SK-N-SH (cell line): ENCODE measurements at regions not wholly inside any gene's neighbourhood (a gene's known extent, or its start where the extent isn't known, plus 50 kb on each side); places are given as distances from the start of the nearest gene placed in this dataset.

Experiments
- CTCF ChIA-PET: fragments of 300-600, 350-600 bp; formaldehyde crosslinking; extraction: SDS; loops from one replicate; lab custom pipeline; 2021; lab: Yijun Ruan, JAX
- POLR2A ChIA-PET: fragments of 350-600 bp; sonication (Branson Sonifier 250); formaldehyde crosslinking; extraction: SDS; loops from one replicate; lab custom pipeline; 2020; ENCODE audit warnings: antibody characterized with exemption, inconsistent platforms; lab: Yijun Ruan, JAX
- DNase-seq: peaks from one replicate; pipeline ENCODE4 v3.0.0; 2012
- H2AFZ ChIP-seq: fragments of 200-600 bp; sonication (generic); 2 replicates; pipeline ENCODE4 v1.8.1; 2016; ENCODE audit warnings: antibody characterized with exemption, mild to moderate bottlenecking, low read depth
- H3F3A ChIP-seq: fragments of 200-600 bp; sonication (generic); replicated peaks from 2 replicates; pipeline ENCODE3; 2016; ENCODE audit warnings: antibody characterized with exemption, mild to moderate bottlenecking; ENCODE audit not compliant: insufficient read depth
- H3K27ac ChIP-seq, 2 experiments: fragments of 200-500 bp in 1 of 2; fragments of 200-600 bp in 1 of 2; sonication (Bioruptor generic) in 1 of 2; sonication (generic), shearing (Covaris generic) in 1 of 2; 2 replicates each; pipeline versions ENCODE4 v1.5.1 to v1.6.1; 2014 to 2016; ENCODE audit warnings: low read depth in 2 of 2, inconsistent platforms in 1 of 2, low read length in 1 of 2, mild to moderate bottlenecking in 1 of 2, mixed read lengths in 1 of 2
- H3K27me3 ChIP-seq: fragments of 200-600 bp; sonication (generic), shearing (Covaris generic); 2 replicates; pipeline ENCODE4 v1.6.1; 2016; ENCODE audit warnings: mixed run types; ENCODE audit not compliant: insufficient read depth
- H3K36me3 ChIP-seq, 2 experiments: fragments of 200-500 bp in 1 of 2; fragments of 200-600 bp in 1 of 2; sonication (Bioruptor generic) in 1 of 2; sonication (generic) in 1 of 2; replicated peaks in 1 of 2; 2 replicates each; pipeline versions ENCODE3 to v1.5.1; 2014 to 2016; ENCODE audit warnings: low read length in 1 of 2, mild to moderate bottlenecking in 1 of 2; ENCODE audit not compliant: insufficient read depth in 2 of 2, control insufficient read depth in 1 of 2
- H3K4me1 ChIP-seq, 2 experiments: fragments of 200-500 bp in 1 of 2; fragments of 200-600 bp in 1 of 2; sonication (Bioruptor generic) in 1 of 2; sonication (generic), shearing (Covaris generic) in 1 of 2; 2 replicates each; pipeline versions ENCODE4 v1.5.1 to v1.6.1; 2014 to 2016; ENCODE audit warnings: low read depth in 1 of 2, low read length in 1 of 2, mixed run types in 1 of 2; ENCODE audit not compliant: insufficient read depth in 2 of 2, control insufficient read depth in 1 of 2
- H3K4me2 ChIP-seq: fragments of 200-600 bp; sonication (generic), shearing (Covaris generic); 2 replicates; pipeline ENCODE4 v1.6.1; 2017; ENCODE audit warnings: mixed run types
- H3K4me3 ChIP-seq, 2 experiments: fragments of 200-500 bp in 1 of 2; fragments of 200-600 bp in 1 of 2; sonication (Bioruptor generic) in 1 of 2; sonication (generic), shearing (Covaris generic) in 1 of 2; 2 replicates each; pipeline versions ENCODE4 v1.5.1 to v1.8.1; 2014 to 2016; ENCODE audit warnings: low read depth in 2 of 2, inconsistent platforms in 1 of 2, low read length in 1 of 2, mild to moderate bottlenecking in 1 of 2, mixed read lengths in 1 of 2, moderate library complexity in 1 of 2
- H3K79me2 ChIP-seq: fragments of 200-600 bp; sonication (generic); 2 replicates; pipeline ENCODE4 v1.8.1; 2017; ENCODE audit warnings: mild to moderate bottlenecking; ENCODE audit not compliant: insufficient read depth
- H3K9ac ChIP-seq: fragments of 200-600 bp; sonication (generic); 2 replicates; pipeline ENCODE4 v1.6.1; 2017; ENCODE audit warnings: mixed run types
- H3K9me2 ChIP-seq: fragments of 200-600 bp; sonication (generic); 2 replicates; pipeline ENCODE4 v1.6.1; 2017; ENCODE audit warnings: mixed run types
- H3K9me3 ChIP-seq: fragments of 200-600 bp; sonication (generic); 2 replicates; pipeline ENCODE4 v1.6.1; 2017; ENCODE audit warnings: mixed run types, mild to moderate bottlenecking, moderate library complexity
- H4K20me1 ChIP-seq: fragments of 200-600 bp; sonication (generic); 2 replicates; pipeline ENCODE4 v1.6.1; 2017; ENCODE audit warnings: mild to moderate bottlenecking, mixed run types; ENCODE audit not compliant: insufficient read depth
- CHD2 ChIP-seq: fragments of 150-350 bp; IDR thresholded peaks from 2 replicates; pipeline ENCODE4 v1.6.1; 2018; ENCODE audit warnings: low read length; ENCODE audit not compliant: partially characterized antibody
- EP300 ChIP-seq, 2 experiments: IDR thresholded peaks; 2 replicates each; pipeline versions ENCODE4 v1.4.0 to v1.6.1; 2012; ENCODE audit warnings: borderline replicate concordance in 1 of 2, low read depth in 1 of 2, low read length in 1 of 2
- FOSL2 ChIP-seq: IDR thresholded peaks from 2 replicates; pipeline ENCODE4 v1.4.0; 2012; ENCODE audit warnings: low read depth, mild to moderate bottlenecking, moderate library complexity, borderline replicate concordance
- FOXJ3 ChIP-seq: sonication (generic); formaldehyde crosslinking; IDR thresholded peaks from 2 replicates; pipeline ENCODE4 v1.5.1; 2020; ENCODE audit warnings: mild to moderate bottlenecking, missing genetic modification reagents
- FOXM1 ChIP-seq: IDR thresholded peaks from 2 replicates; pipeline ENCODE4 v1.4.0; 2012; ENCODE audit warnings: low read depth, mild to moderate bottlenecking
- IRF3 ChIP-seq: fragments of 150-350 bp; IDR thresholded peaks from 2 replicates; pipeline ENCODE4 v1.6.1; 2016; ENCODE audit warnings: mild to moderate bottlenecking, low read depth, low read length
- JUND ChIP-seq: IDR thresholded peaks from 2 replicates; pipeline ENCODE4 v1.4.0; 2012
- MXI1 ChIP-seq: IDR thresholded peaks from 2 replicates; pipeline ENCODE4 v1.6.1; 2012; ENCODE audit warnings: mild to moderate bottlenecking, low read depth, low read length, improper control_type of control experiment
- NFIC ChIP-seq: IDR thresholded peaks from 2 replicates; pipeline ENCODE4 v1.4.0; 2012; ENCODE audit warnings: borderline replicate concordance
- NRF1 ChIP-seq: IDR thresholded peaks from 2 replicates; pipeline ENCODE4 v1.6.1; 2012; ENCODE audit warnings: low read depth, mild to moderate bottlenecking, low read length
- RCOR1 ChIP-seq: fragments of 150-350 bp; IDR thresholded peaks from 2 replicates; pipeline ENCODE4 v1.6.1; 2017; ENCODE audit warnings: antibody characterized with exemption, low read length
- RFX5 ChIP-seq: IDR thresholded peaks from 2 replicates; pipeline ENCODE4 v1.6.1; 2012; ENCODE audit warnings: mild to moderate bottlenecking, improper control_type of control experiment, low read length
- TCF12 ChIP-seq: IDR thresholded peaks from 2 replicates; pipeline ENCODE4 v1.4.0; 2012
- WGBS: methylation state at CpG from one replicate; pipeline ENCODE4 v1.1.6; 2017; ENCODE audit warnings: low lambda C conversion rate; 5-methylcytosine and 5-hydroxymethylcytosine counted together
- TF ChIP-seq, protein P1 (sequence below): IDR thresholded peaks from 2 replicates; pipeline ENCODE4 v1.4.0; 2012; ENCODE audit warnings: low read depth

DNA sequence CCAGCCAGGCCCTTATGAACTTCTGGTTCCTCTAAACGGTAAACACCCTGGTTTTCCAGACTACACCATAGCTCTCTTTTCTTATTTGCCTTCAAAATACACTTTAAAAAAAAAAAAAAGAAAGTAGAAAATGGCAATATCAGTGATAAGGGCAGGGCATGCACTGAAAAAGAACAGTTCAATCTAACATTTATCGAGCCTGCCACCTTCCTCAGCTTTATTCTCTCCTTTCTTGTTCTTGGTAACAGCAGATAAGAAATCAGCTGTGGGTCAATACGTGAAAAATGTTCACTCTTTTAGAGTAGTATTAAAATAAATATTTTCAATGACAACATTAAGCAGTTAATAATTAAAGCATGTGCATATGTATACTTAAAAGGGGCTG lies 83.1 kb upstream of the ZNF648 start:
- Histone ChIP-seq H3K4me3 (no peak overlapping the region), H4K20me1 (no peaks in the 10 kb centered on the region), H3K36me3 (no peaks in the 10 kb centered on the region), H3F3A (no peaks in the 10 kb centered on the region), H3K4me2 (no peak overlapping the region), H2AFZ (no peak overlapping the region), H3K27ac (peak overlapping the region in 1 of 2 experiments; percentile 24; a peak in 1 of 4 replicates), H3K9me3 (no peaks in the 10 kb centered on the region), H3K27me3 (no peaks in the 10 kb centered on the region), H3K79me2 (no peaks in the 10 kb centered on the region), H3K9me2 (no peaks in the 10 kb centered on the region), H3K4me1 (peaks cover 0 to 14% of the 10 kb centered on the region in 2 experiments; a peak in 1 of 4 replicates), H3K9ac (no peak overlapping the region)
- TF ChIP-seq MXI1: no peak
- no peak for TF ChIP-seq TCF12
- no peak for TF ChIP-seq FOXJ3 (CRISPR knock-in tag)
- no peak for TF ChIP-seq EP300 (IDR thresholded peaks at IDR 0.05; ENCODE audit: borderline replicate concordance in 1 of 2, low read depth in 1 of 2, low read length in 1 of 2)
- no peak for TF ChIP-seq RCOR1
- TF ChIP-seq NRF1: no peak
- no peak for TF ChIP-seq FOSL2
- TF ChIP-seq CHD2: no peak
- TF ChIP-seq IRF3: no peak
- no peak for TF ChIP-seq JUND
- TF ChIP-seq, protein P1, sequence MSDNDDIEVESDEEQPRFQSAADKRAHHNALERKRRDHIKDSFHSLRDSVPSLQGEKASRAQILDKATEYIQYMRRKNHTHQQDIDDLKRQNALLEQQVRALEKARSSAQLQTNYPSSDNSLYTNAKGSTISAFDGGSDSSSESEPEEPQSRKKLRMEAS: no peak
- no peak for TF ChIP-seq FOXM1
- ChIA-PET POLR2A (interaction anchor here (1.1 to 3.4 kb wide), 3 partner anchors 246 to 454 kb away, joined by 4 to 31 read pairs (median 14); partner anchors contain the start of gene GLUL), CTCF (interaction anchor here (0.9 to 7.9 kb wide), 20 partner anchors 8 to 639 kb away, joined by 3 to 350 read pairs (median 16); partner anchors contain the start of genes GLUL and TEDDM1)
- WGBS: 25% methylated on average over 3 of the region's 3 CpGs
- no peak for DNase-seq

- Histone ChIP-seq H3F3A (no peaks in the 10 kb centered on the region), H3K4me1 (peaks cover 0 to 14% of the 10 kb centered on the region in 2 experiments; a peak in 1 of 4 replicates), H4K20me1 (no peaks in the 10 kb centered on the region), H3K9ac (no peak overlapping the region), H3K9me2 (no peaks in the 10 kb centered on the region), H3K79me2 (no peaks in the 10 kb centered on the region), H3K9me3 (no peaks in the 10 kb centered on the region), H3K27ac (peak overlapping the region in 1 of 2 experiments; percentile 24; a peak in 1 of 4 replicates), H3K27me3 (no peaks in the 10 kb centered on the region), H3K36me3 (no peaks in the 10 kb centered on the region), H3K4me3 (no peak overlapping the region), H3K4me2 (no peak overlapping the region), H2AFZ (no peak overlapping the region)
- CTCF ChIA-PET: interaction anchor here (0.7 to 7.9 kb wide), 62 partner anchors 9 to 666 kb away, joined by 3 to 350 read pairs (median 6); partner anchors contain the start of genes GLUL and TEDDM1
- POLR2A ChIA-PET: interaction anchor here (1.1 to 3.4 kb wide), 3 partner anchors 247 to 455 kb away, joined by 4 to 31 read pairs (median 14); partner anchors contain the start of gene GLUL
- DNase-seq: peak; percentile 29
- no peak; a peak in 1 of 4 replicates for TF ChIP-seq EP300 (IDR thresholded peaks at IDR 0.05; ENCODE audit: borderline replicate concordance in 1 of 2, low read depth in 1 of 2, low read length in 1 of 2)
- no peak for TF ChIP-seq RFX5
- no peak for TF ChIP-seq NFIC
- 28% methylated on average over 8 of the region's 8 CpGs for WGBS
Observed at GRCh38 chr1:182143825-182144645, 82.5 kb upstream of the ZNF648 start.
